ENCODE measurements at regions not wholly inside any gene's neighbourhood (a gene's known extent, or its start where the extent isn't known, plus 50 kb on each side); places are given as distances from the start of the nearest gene placed in this dataset.

DNA sequence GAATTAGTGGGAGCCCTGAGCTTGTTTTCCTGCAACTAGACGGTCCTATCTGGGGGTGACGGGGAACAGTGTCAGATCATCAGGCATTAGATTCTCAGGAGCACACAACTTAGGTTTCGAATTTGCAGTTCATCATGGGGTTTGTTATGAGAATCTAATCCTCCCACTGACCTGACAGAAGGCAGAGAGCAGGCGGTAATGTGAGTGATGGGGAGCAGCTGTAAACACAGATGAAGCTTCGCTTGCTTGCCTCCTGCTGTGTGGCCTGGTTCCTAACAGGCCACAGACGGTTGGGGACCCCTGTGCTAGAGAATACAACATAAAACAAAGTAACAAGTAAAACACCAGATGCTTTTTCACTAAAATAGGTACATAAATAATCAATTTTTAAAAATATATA lies 86.2 kb upstream of the BLTP1 start:
- H2BK5ac ChIP-seq (ENCODE audit: low read depth, low read length, poor library complexity), result no peak overlapping the region
- no peaks in the 10 kb centered on the region for H3K79me2 ChIP-seq (ENCODE audit: control insufficient read depth, insufficient read depth, low read length, poor library complexity)
- H2BK120ac ChIP-seq (ENCODE audit: insufficient read depth, low read length, poor library complexity), result no peak overlapping the region
- no peaks in the 10 kb centered on the region for H3K79me1 ChIP-seq (ENCODE audit: low read length)
- H3K4me1 ChIP-seq (ENCODE audit: control insufficient read depth in 1 of 2, insufficient read depth in 2 of 2, low read length in 2 of 2), result no peaks in the 10 kb centered on the region
- no peak for DNase-seq
- no peak overlapping the region for H3K27ac ChIP-seq (ENCODE audit: low read depth, low read length)
- no peak overlapping the region for H3K18ac ChIP-seq (ENCODE audit: low read length)
- H3K4ac ChIP-seq (ENCODE audit: low read depth, low read length), result no peak overlapping the region
- no peak overlapping the region for H3K4me3 ChIP-seq (ENCODE audit: low read depth, low read length)
- no peak overlapping the region for H2BK12ac ChIP-seq (ENCODE audit: low read length)
- H3K27me3 ChIP-seq (ENCODE audit: insufficient read depth, low read length), result no peaks in the 10 kb centered on the region
- no peak overlapping the region for H3K4me2 ChIP-seq (ENCODE audit: low read length)
- H4K8ac ChIP-seq (ENCODE audit: low read depth, low read length), result no peak overlapping the region
- H4K91ac ChIP-seq (ENCODE audit: low read depth, low read length), result no peak overlapping the region
- H3K9me3 ChIP-seq (ENCODE audit: insufficient read depth, low read depth, low read length), result no peaks in the 10 kb centered on the region
- H4K12ac ChIP-seq (ENCODE audit: low read depth, low read length), result no peak overlapping the region
- H3K14ac ChIP-seq (ENCODE audit: low read length), result no peak overlapping the region
- no peak overlapping the region for H2AK5ac ChIP-seq (ENCODE audit: low read length)
- H3K23ac ChIP-seq (ENCODE audit: low read length), result no peak overlapping the region
- H3K9ac ChIP-seq (ENCODE audit: low read length), result no peak overlapping the region
- no peak overlapping the region for H2AFZ ChIP-seq (ENCODE audit: insufficient read depth, low read length, poor library complexity)
- no peaks in the 10 kb centered on the region for H3K36me3 ChIP-seq (ENCODE audit: control insufficient read depth in 1 of 2, insufficient read depth in 2 of 2, low read length in 2 of 2)
- no CpG with 5 or more reads among the region's 6 CpGs for WGBS (ENCODE audit: extremely low coverage, insufficient coverage, insufficient read length)

GRCh38 chr4:122065149-122065548 lies 87.0 kb upstream of the BLTP1 start:
- DNase-seq, result no peak
- Histone ChIP-seq H3K4me2 (ENCODE audit: low read length) (no peak overlapping the region), H2AK5ac (ENCODE audit: low read length) (no peak overlapping the region), H3K18ac (ENCODE audit: low read length) (no peak overlapping the region), H4K12ac (ENCODE audit: low read depth, low read length) (no peak overlapping the region), H2BK120ac (ENCODE audit: insufficient read depth, low read length, poor library complexity) (no peak overlapping the region), H2BK5ac (ENCODE audit: low read depth, low read length, poor library complexity) (no peak overlapping the region), H3K27ac (ENCODE audit: low read depth, low read length) (no peak overlapping the region), H3K27me3 (ENCODE audit: insufficient read depth, low read length) (no peaks in the 10 kb centered on the region), H3K79me2 (ENCODE audit: control insufficient read depth, insufficient read depth, low read length, poor library complexity) (no peaks in the 10 kb centered on the region), H3K9ac (ENCODE audit: low read length) (no peak overlapping the region), H3K79me1 (ENCODE audit: low read length) (no peaks in the 10 kb centered on the region), H3K14ac (ENCODE audit: low read length) (no peak overlapping the region), H3K4ac (ENCODE audit: low read depth, low read length) (no peak overlapping the region), H3K23ac (ENCODE audit: low read length) (no peak overlapping the region), H4K91ac (ENCODE audit: low read depth, low read length) (no peak overlapping the region), H3K4me3 (ENCODE audit: low read depth, low read length) (no peak overlapping the region), H3K4me1 (ENCODE audit: control insufficient read depth in 1 of 2, insufficient read depth in 2 of 2, low read length in 2 of 2) (no peaks in the 10 kb centered on the region), H2AFZ (ENCODE audit: insufficient read depth, low read length, poor library complexity) (no peak overlapping the region), H3K9me3 (ENCODE audit: insufficient read depth, low read depth, low read length) (no peaks in the 10 kb centered on the region), H2BK12ac (ENCODE audit: low read length) (no peak overlapping the region), H3K36me3 (ENCODE audit: control insufficient read depth in 1 of 2, insufficient read depth in 2 of 2, low read length in 2 of 2) (no peaks in the 10 kb centered on the region), H4K8ac (ENCODE audit: low read depth, low read length) (no peak overlapping the region)
- WGBS (ENCODE audit: extremely low coverage, insufficient coverage, insufficient read length), result no CpG with 5 or more reads among the region's 4 CpGs

GRCh38 chr4:122053186-122053585 lies 98.9 kb upstream of the BLTP1 start:
- Histone ChIP-seq H3K23ac (ENCODE audit: low read length) (no peak overlapping the region), H3K79me2 (ENCODE audit: control insufficient read depth, insufficient read depth, low read length, poor library complexity) (no peaks in the 10 kb centered on the region), H2AK5ac (ENCODE audit: low read length) (no peak overlapping the region), H3K27ac (ENCODE audit: low read depth, low read length) (no peak overlapping the region), H3K9ac (ENCODE audit: low read length) (no peak overlapping the region), H3K4me2 (ENCODE audit: low read length) (no peak overlapping the region), H2BK12ac (ENCODE audit: low read length) (no peak overlapping the region), H2AFZ (ENCODE audit: insufficient read depth, low read length, poor library complexity) (no peak overlapping the region), H3K14ac (ENCODE audit: low read length) (no peak overlapping the region), H3K4ac (ENCODE audit: low read depth, low read length) (no peak overlapping the region), H3K36me3 (ENCODE audit: control insufficient read depth in 1 of 2, insufficient read depth in 2 of 2, low read length in 2 of 2) (no peaks in the 10 kb centered on the region), H2BK5ac (ENCODE audit: low read depth, low read length, poor library complexity) (no peak overlapping the region), H4K91ac (ENCODE audit: low read depth, low read length) (no peak overlapping the region), H3K4me3 (ENCODE audit: low read depth, low read length) (no peak overlapping the region), H4K8ac (ENCODE audit: low read depth, low read length) (no peak overlapping the region), H3K79me1 (ENCODE audit: low read length) (no peaks in the 10 kb centered on the region), H3K4me1 (ENCODE audit: control insufficient read depth in 1 of 2, insufficient read depth in 2 of 2, low read length in 2 of 2) (no peaks in the 10 kb centered on the region), H3K9me3 (ENCODE audit: insufficient read depth, low read depth, low read length) (no peaks in the 10 kb centered on the region), H3K27me3 (ENCODE audit: insufficient read depth, low read length) (no peaks in the 10 kb centered on the region), H4K12ac (ENCODE audit: low read depth, low read length) (no peak overlapping the region), H3K18ac (ENCODE audit: low read length) (no peak overlapping the region), H2BK120ac (ENCODE audit: insufficient read depth, low read length, poor library complexity) (no peak overlapping the region)
- WGBS (ENCODE audit: extremely low coverage, insufficient coverage, insufficient read length), result no CpG with 5 or more reads among the region's 4 CpGs
- DNase-seq, result no peak

GRCh38 chr4:122052677-122053076 lies 99.5 kb upstream of the BLTP1 start:
- H3K79me1 ChIP-seq (ENCODE audit: low read length), result no peaks in the 10 kb centered on the region
- WGBS (ENCODE audit: extremely low coverage, insufficient coverage, insufficient read length), result no CpG with 5 or more reads among the region's 3 CpGs
- no peaks in the 10 kb centered on the region for H3K9me3 ChIP-seq (ENCODE audit: insufficient read depth, low read depth, low read length)
- H3K4me3 ChIP-seq (ENCODE audit: low read depth, low read length), result no peak overlapping the region
- H3K18ac ChIP-seq (ENCODE audit: low read length), result no peak overlapping the region
- H4K12ac ChIP-seq (ENCODE audit: low read depth, low read length), result no peak overlapping the region
- H3K4ac ChIP-seq (ENCODE audit: low read depth, low read length), result no peak overlapping the region
- no peak overlapping the region for H2BK12ac ChIP-seq (ENCODE audit: low read length)
- no peak overlapping the region for H3K27ac ChIP-seq (ENCODE audit: low read depth, low read length)
- no peak overlapping the region for H4K91ac ChIP-seq (ENCODE audit: low read depth, low read length)
- no peak overlapping the region for H3K4me2 ChIP-seq (ENCODE audit: low read length)
- no peak overlapping the region for H3K9ac ChIP-seq (ENCODE audit: low read length)
- no peak for DNase-seq
- H2AK5ac ChIP-seq (ENCODE audit: low read length), result no peak overlapping the region
- no peak overlapping the region for H3K23ac ChIP-seq (ENCODE audit: low read length)
- no peak overlapping the region for H2AFZ ChIP-seq (ENCODE audit: insufficient read depth, low read length, poor library complexity)
- no peaks in the 10 kb centered on the region for H3K27me3 ChIP-seq (ENCODE audit: insufficient read depth, low read length)
- no peaks in the 10 kb centered on the region for H3K36me3 ChIP-seq (ENCODE audit: control insufficient read depth in 1 of 2, insufficient read depth in 2 of 2, low read length in 2 of 2)
- H3K4me1 ChIP-seq (ENCODE audit: control insufficient read depth in 1 of 2, insufficient read depth in 2 of 2, low read length in 2 of 2), result no peaks in the 10 kb centered on the region
- no peaks in the 10 kb centered on the region for H3K79me2 ChIP-seq (ENCODE audit: control insufficient read depth, insufficient read depth, low read length, poor library complexity)
- no peak overlapping the region for H4K8ac ChIP-seq (ENCODE audit: low read depth, low read length)
- H2BK5ac ChIP-seq (ENCODE audit: low read depth, low read length, poor library complexity), result no peak overlapping the region
- no peak overlapping the region for H3K14ac ChIP-seq (ENCODE audit: low read length)
- no peak overlapping the region for H2BK120ac ChIP-seq (ENCODE audit: insufficient read depth, low read length, poor library complexity)

Data from trophoblast cell (in vitro differentiated cells and primary cell).